Duodenal mucosa (tissue), 2 donors: ENCODE measurements at regions not wholly inside any gene's neighbourhood (a gene's known extent, or its start where the extent isn't known, plus 50 kb on each side); places are given as distances from the start of the nearest gene placed in this dataset.

Experiments
- H3K27ac ChIP-seq: one replicate; pipeline ENCODE4 v1.7.0; 2013; ENCODE audit warnings: low read depth, low read length
- H3K27me3 ChIP-seq, 2 donors: one replicate each; pipeline ENCODE4 v1.7.0; 2013; ENCODE audit warnings: low read length in 2 of 2, control low read depth in 1 of 2; ENCODE audit not compliant: insufficient read depth in 2 of 2, control insufficient read depth in 1 of 2
- H3K36me3 ChIP-seq, 2 donors: one replicate each; pipeline ENCODE4 v1.7.0; 2013; ENCODE audit warnings: low read length in 2 of 2, control low read depth in 1 of 2; ENCODE audit not compliant: insufficient read depth in 2 of 2, control insufficient read depth in 1 of 2
- H3K4me1 ChIP-seq, 2 donors: one replicate each; pipeline ENCODE4 v1.7.0; 2013; ENCODE audit warnings: low read length in 2 of 2, control low read depth in 1 of 2; ENCODE audit not compliant: insufficient read depth in 2 of 2, control insufficient read depth in 1 of 2
- H3K4me3 ChIP-seq, 2 donors: one replicate each; pipeline ENCODE4 v1.7.0; 2013; ENCODE audit warnings: low read length in 2 of 2, low read depth in 1 of 2
- H3K9ac ChIP-seq, 2 donors: one replicate each; pipeline ENCODE4 v1.7.0; 2013; ENCODE audit warnings: low read length in 2 of 2, low read depth in 1 of 2
- H3K9me3 ChIP-seq, 2 donors: one replicate each; pipeline ENCODE4 v1.7.0; 2013; ENCODE audit warnings: low read length in 2 of 2, control low read depth in 1 of 2; ENCODE audit not compliant: control insufficient read depth in 1 of 2

DNA sequence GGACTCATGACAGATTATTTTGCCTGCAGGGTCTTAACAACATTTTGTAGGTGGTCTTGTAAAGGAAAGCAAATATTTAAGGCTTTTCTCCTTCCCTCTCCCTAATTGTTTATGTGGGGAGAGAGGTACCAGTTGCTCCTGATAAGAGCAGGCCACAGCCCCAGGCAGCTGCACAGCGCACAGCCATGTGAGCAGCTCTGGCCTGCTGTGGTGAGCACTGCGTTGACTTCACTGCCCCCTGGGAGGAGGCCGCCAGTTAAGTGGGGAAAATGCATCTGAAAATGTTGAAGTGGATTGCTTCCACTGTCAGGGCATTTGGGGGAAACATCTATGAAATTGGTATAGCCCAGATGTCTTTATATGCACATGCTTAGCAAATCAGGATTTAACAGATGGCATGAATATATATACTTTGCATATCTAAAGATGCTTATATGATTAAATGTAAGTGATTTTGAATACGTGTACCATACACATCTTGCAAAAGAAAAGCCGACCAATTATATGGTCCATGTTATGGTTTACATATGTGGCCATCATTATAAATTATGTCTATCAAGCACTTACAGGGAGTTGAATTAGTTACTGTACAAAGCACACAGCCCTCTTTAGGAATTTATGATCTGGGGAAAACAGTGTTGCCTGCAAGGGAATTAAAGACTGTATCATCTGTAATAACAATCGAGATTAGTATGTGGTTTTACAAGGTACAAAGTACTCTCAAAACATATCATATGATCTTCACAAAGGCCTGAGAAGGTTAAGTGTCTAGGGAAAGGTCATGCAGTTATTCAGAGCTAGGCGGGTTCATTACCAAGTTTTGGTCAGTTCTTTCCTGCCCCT is 132.1 kb downstream of the RHOU start:
- peak overlapping the region in 1 of 2 donors; percentile 9 for H3K9ac ChIP-seq
- H3K9me3 ChIP-seq = no peaks in the 10 kb centered on the region
- H3K4me3 ChIP-seq = peak overlapping the region in 1 of 2 donors; percentile 25
- no peaks in the 10 kb centered on the region for H3K36me3 ChIP-seq
- peaks cover 45 to 51% of the 10 kb centered on the region in 2 donors for H3K4me1 ChIP-seq
- no peak overlapping the region for H3K27ac ChIP-seq
- no peaks in the 10 kb centered on the region for H3K27me3 ChIP-seq

DNA sequence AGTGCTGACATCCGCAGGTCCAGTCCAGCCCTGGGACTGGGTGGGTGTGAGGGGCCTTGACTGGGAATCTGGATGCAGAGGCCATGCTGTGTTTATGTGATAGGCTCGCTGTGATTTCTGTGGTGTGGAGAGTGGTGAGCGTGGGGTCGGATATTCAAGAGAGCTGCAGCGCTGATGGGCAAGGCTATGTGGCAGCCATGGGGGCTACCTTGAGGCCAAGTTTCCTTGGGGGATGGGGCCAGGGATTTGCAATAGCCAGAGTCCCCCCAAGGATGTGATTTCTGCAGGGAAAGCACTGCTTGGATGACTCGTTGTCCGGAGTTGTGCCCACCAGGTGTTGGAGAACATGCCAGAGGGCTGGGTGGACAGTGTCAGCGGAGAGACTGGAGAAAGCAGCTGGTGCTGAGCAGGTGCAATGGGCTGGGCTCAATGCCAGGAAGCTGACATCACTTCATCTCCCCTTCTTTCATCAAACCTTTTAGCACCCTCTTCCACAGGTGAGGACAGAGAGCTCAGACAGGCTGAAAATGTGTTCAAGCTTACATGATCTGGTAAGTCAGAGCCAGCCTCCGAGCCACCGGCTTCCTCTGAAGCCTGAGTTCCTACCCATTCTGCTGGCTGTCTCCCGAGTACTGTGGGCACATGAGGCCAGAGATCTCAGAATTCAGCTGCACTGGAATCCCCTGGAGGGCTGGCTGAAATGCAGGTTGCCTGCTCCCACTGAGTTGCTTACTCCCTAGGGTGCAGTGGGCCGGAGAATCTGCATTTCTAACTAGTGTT is 132.9 kb downstream of the RHOU start:
- no peaks in the 10 kb centered on the region for H3K9me3 ChIP-seq
- no peak overlapping the region for H3K9ac ChIP-seq
- H3K4me3 ChIP-seq = peak overlapping the region in 1 of 2 donors; percentile 25
- peaks cover 40 to 44% of the 10 kb centered on the region in 2 donors for H3K4me1 ChIP-seq
- H3K36me3 ChIP-seq = no peaks in the 10 kb centered on the region
- no peaks in the 10 kb centered on the region for H3K27me3 ChIP-seq
- no peak overlapping the region for H3K27ac ChIP-seq

DNA sequence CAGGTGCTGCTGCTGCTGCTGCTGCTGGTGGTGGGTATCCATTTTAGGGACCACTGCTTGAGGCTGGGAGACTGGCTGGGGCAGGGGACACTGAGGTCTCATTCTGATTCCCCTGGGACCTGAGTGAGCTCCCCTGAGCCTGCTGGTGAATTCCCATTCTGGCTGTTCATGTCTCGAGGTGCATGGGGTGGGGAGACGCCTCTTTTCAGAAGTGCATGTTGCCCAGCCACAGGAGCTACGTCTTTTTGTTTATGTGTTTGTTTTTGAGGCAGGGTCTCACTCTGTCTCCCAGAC is 133.4 kb downstream of the RHOU start:
- Histone ChIP-seq H3K9ac (no peak overlapping the region), H3K4me1 (peaks cover 37 to 39% of the 10 kb centered on the region in 2 donors)

DNA sequence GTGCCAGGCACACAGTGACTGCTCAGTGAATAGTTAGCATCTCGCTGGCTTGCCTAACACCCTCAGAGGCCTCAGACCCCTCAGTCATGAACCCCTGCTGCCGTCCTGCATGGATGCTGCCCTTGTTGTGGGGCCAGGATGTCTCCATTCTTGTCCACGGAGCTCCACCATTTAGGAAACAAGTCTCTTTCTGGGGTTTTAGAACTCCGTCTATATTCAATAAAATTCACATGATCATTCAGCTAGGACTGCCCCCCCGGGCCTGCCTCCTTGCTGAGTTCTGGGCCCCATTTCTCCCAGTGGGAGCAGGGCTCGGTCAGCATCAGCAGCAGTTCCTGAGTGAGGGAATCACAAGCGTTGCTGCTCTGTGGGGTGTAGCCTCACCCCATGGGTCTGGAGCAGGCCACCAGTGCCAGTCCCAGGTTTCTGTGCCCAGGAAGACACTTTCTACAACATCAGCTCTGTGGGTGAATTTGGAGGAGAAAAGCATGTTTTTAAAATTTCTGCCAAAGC is 134.1 kb downstream of the RHOU start:
- Histone ChIP-seq H3K27ac (no peak overlapping the region), H3K4me1 (peaks cover 32 to 33% of the 10 kb centered on the region in 2 donors), H3K4me3 (no peak overlapping the region), H3K36me3 (no peaks in the 10 kb centered on the region), H3K27me3 (no peaks in the 10 kb centered on the region), H3K9me3 (no peaks in the 10 kb centered on the region), H3K9ac (no peak overlapping the region)

More for the DNA sequence above, 133.4 kb downstream of the RHOU start:
- Histone ChIP-seq H3K27me3 (no peaks in the 10 kb centered on the region), H3K36me3 (no peaks in the 10 kb centered on the region), H3K27ac (no peak overlapping the region), H3K9me3 (no peaks in the 10 kb centered on the region), H3K4me3 (no peak overlapping the region)

DNA sequence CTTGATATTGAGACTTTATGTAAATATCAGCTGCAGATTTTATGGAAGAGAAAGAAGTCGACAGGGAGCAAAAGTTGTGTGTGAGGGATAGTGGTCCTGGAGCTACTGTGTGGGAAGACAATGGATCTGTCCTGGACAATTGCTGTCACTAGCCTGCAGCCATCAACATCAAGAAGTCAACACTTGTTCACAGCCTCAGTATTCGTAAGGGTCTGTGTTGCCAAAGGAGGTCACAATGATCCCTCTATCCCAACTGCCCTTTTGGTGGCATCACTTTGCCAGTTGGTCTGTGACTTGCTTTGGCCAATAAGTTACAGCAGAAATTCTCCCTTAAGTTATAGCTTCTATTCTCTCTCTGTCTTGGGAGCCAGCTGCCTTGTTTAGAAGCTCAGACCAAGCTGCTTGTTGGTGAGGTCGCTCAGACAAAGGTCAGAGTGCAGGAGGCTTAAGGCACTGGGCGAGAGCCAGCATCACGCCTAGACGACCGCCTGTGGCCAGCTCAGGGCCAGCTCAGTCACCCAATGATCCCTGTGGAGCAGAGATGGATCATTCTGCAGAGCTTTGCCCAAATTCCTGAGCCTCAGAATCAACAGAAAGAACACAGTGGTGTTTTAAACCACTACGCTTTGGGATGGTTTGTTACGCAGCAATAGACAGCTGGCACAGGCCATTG is 134.9 kb downstream of the RHOU start:
- no peaks in the 10 kb centered on the region for H3K9me3 ChIP-seq
- H3K9ac ChIP-seq = no peak overlapping the region
- H3K4me1 ChIP-seq = peaks cover 27 to 29% of the 10 kb centered on the region in 2 donors
- H3K36me3 ChIP-seq = no peaks in the 10 kb centered on the region
- no peaks in the 10 kb centered on the region for H3K27me3 ChIP-seq
- H3K27ac ChIP-seq = no peak overlapping the region
- no peak overlapping the region for H3K4me3 ChIP-seq

DNA sequence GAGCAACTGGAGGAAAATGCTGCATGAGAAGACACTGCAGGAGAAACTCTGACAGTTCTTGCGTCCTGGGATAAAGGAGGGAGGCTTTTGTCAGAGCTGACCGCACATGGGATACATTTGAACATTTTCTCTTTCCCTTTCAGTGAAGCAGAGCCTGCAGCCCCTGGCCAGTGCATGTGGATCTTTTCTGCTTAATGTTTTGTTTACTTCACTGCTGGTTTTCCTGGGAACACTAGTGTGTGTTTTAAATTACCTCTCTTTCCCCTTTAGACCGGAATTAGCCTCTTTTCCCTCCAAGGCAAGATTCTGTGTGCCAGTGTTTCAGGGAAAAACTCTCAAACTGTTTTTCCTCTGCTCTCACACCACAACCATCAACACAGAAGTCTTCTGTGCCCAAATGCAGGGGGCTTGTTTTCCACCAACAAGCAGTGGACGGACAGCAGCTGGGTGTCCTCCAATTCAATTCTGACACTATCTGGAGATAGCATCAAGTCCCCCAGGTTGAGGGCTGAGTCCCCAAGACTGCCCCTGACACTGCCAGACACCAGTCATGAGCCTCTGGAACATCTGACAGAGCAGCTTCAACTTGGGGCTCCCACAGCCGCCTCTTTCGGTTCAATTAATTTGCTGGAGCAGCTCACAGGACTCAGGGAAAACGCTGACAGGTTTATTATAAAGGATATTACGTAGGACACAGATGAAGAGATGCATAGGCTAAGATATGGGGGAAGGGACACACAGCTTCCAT is 136.2 kb downstream of the RHOU start:
- H3K27me3 ChIP-seq = no peaks in the 10 kb centered on the region
- no peaks in the 10 kb centered on the region for H3K36me3 ChIP-seq
- no peak overlapping the region for H3K9ac ChIP-seq
- peaks cover 17 to 24% of the 10 kb centered on the region in 2 donors for H3K4me1 ChIP-seq
- H3K9me3 ChIP-seq = no peaks in the 10 kb centered on the region
- no peak overlapping the region for H3K4me3 ChIP-seq
- no peak overlapping the region for H3K27ac ChIP-seq

DNA sequence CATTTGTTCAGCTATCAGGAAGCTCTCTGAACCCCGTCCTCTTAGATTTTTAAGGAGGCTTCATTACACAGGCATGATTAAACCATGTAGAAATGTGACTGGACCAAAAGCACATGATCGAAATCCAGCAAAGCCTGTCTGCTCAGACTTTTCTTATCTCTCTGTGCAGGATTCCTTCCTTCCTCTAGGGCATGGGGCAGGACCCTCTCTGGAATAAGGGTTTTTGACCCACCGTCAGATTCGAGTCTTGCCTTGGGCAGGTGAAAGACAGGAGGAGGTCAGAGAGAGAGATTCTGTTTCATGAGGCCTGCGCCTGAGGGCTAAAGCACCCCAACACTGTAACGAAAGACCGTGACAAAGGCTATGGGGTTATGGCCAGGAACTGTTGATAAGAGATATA is 136.8 kb downstream of the RHOU start:
- H3K9me3 ChIP-seq = no peaks in the 10 kb centered on the region
- no peak overlapping the region for H3K27ac ChIP-seq
- H3K4me3 ChIP-seq = no peak overlapping the region
- H3K4me1 ChIP-seq = peaks cover 11 to 22% of the 10 kb centered on the region in 2 donors
- no peak overlapping the region for H3K9ac ChIP-seq
- no peaks in the 10 kb centered on the region for H3K27me3 ChIP-seq
- no peaks in the 10 kb centered on the region for H3K36me3 ChIP-seq

DNA sequence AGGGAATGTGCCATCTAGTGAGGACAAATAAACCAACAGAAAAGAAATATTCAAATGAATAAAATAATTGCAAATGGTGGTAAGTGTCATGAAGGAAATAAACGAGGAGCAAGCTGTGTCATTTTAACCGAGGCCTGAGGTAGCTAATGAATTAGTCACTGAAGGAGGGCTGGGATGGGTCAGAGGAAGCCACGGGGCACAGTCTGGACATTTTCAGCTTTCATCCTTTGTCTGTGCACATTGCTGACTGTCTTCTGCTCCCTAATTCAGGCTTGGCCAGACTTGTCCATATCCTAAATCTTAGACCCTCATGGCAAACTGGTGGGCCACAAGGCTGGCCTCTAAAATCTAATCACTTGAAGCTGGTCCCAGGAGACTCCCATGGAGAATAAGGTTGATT is 138.4 kb downstream of the RHOU start:
- no peaks in the 10 kb centered on the region for H3K9me3 ChIP-seq
- no peaks in the 10 kb centered on the region for H3K36me3 ChIP-seq
- no peaks in the 10 kb centered on the region for H3K27me3 ChIP-seq
- no peak overlapping the region for H3K27ac ChIP-seq
- H3K4me3 ChIP-seq = no peak overlapping the region
- peaks cover 0 to 10% of the 10 kb centered on the region in 2 donors for H3K4me1 ChIP-seq
- H3K9ac ChIP-seq = no peak overlapping the region

DNA sequence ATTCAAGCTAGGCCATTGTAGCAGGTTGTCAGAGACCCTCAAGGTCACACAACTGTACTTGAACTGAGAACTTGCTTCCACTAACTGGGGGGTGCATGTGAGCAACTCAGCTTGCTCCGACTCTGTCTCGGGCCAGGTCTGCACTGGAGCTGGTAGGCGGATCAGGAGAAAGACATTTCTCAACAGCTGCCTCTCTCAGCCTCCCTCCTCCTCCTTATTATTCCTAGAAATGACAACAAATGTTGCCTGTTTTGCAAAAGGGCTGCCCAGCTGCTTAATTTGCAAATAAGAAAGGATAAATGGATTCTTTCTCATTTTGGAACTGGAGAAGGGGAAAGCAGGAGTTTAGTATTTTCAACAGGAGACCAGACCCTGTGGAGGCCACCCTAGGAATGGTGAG is 140.5 kb downstream of the RHOU start:
- Histone ChIP-seq H3K9me3 (no peaks in the 10 kb centered on the region), H3K27ac (no peak overlapping the region), H3K4me3 (no peak overlapping the region), H3K4me1 (peaks cover 0 to 10% of the 10 kb centered on the region in 2 donors), H3K36me3 (no peaks in the 10 kb centered on the region), H3K27me3 (no peaks in the 10 kb centered on the region), H3K9ac (no peak overlapping the region)
